Esophagus muscularis mucosa (tissue), 3 donors: ENCODE measurements at regions not wholly inside any gene's neighbourhood (a gene's known extent, or its start where the extent isn't known, plus 50 kb on each side); places are given as distances from the start of the nearest gene placed in this dataset.

Experiments used
- POLR2AphosphoS5 ChIP-seq, 2 donors: sonication (generic); formaldehyde crosslinking; IDR thresholded peaks; one replicate each; pipeline ENCODE4 v1.6.1; 2017; ENCODE audit warnings: antibody characterized with exemption in 2 of 2
- TF ChIP-seq, protein P1 (sequence below), 3 experiments: fragments of 200-600 bp in 2 of 3; fragments of 450-650 bp in 1 of 3; sonication (generic) in 2 of 3; IDR thresholded peaks; one replicate each; pipeline ENCODE4 v1.5.1; 2017 to 2019; ENCODE audit warnings: antibody characterized with exemption in 3 of 3, mild to moderate bottlenecking in 2 of 3, moderate library complexity in 1 of 3

- TF ChIP-seq, protein P1, sequence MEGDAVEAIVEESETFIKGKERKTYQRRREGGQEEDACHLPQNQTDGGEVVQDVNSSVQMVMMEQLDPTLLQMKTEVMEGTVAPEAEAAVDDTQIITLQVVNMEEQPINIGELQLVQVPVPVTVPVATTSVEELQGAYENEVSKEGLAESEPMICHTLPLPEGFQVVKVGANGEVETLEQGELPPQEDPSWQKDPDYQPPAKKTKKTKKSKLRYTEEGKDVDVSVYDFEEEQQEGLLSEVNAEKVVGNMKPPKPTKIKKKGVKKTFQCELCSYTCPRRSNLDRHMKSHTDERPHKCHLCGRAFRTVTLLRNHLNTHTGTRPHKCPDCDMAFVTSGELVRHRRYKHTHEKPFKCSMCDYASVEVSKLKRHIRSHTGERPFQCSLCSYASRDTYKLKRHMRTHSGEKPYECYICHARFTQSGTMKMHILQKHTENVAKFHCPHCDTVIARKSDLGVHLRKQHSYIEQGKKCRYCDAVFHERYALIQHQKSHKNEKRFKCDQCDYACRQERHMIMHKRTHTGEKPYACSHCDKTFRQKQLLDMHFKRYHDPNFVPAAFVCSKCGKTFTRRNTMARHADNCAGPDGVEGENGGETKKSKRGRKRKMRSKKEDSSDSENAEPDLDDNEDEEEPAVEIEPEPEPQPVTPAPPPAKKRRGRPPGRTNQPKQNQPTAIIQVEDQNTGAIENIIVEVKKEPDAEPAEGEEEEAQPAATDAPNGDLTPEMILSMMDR (IDR thresholded peaks at IDR 0.05) = no peak
- TF ChIP-seq POLR2AphosphoS5 (IDR thresholded peaks at IDR 0.05) = no peak
Measured at GRCh38 chr2:501667-502066, 175.5 kb downstream of the TMEM18 start.
